K562 (cell line): ENCODE measurements at regions not wholly inside any gene's neighbourhood (a gene's known extent, or its start where the extent isn't known, plus 50 kb on each side); places are given as distances from the start of the nearest gene placed in this dataset.

Source experiments
- ATAC-seq: fragments of 200-7000 bp; cut with Tn5 transposase; 3 replicates; pipeline ENCODE4 v1.9.1; 2020; ENCODE audit warnings: moderate library complexity
- BruUV-seq: library from RNA; stranded (reverse); fragments of 400-500 nt; replicated peaks from 2 replicates; lab custom pipeline; 2021; lab: Mats Ljungman, UMichigan
- CTCF ChIA-PET: fragments of 300-600 bp; formaldehyde crosslinking; extraction: SDS; loops from one replicate; lab custom pipeline; 2021; ENCODE audit warnings: low intra/inter-chr PET ratio; lab: Yijun Ruan, JAX
- POLR2A ChIA-PET: fragments of 300-600, 350-650 bp; sonication (Branson Sonifier 250); formaldehyde crosslinking; extraction: SDS; loops from one replicate; lab custom pipeline; 2021; ENCODE audit warnings: antibody characterized with exemption, inconsistent platforms; lab: Yijun Ruan, JAX
- DNase-seq, 4 experiments: peaks; one replicate each; pipeline versions ENCODE4 v3.0.0 to v3.0.0-alpha.2; 2011 to 2018; ENCODE audit warnings: low spot score in 3 of 4, mixed read lengths in 3 of 4; ENCODE audit errors: extremely low read depth in 1 of 4
- FAIRE-seq: peaks from 2 replicates; lab custom pipeline; 2011; peaks lifted over from hg19 to GRCh38; lab: Jason Lieb, UNC
- H2AFZ ChIP-seq: 2 replicates; pipeline ENCODE4 v1.6.0; 2011; ENCODE audit warnings: low read depth, low read length, control low read depth, inconsistent platforms
- H3K27ac ChIP-seq: fragments of 200-600 bp; 3 replicates; pipeline ENCODE4 v1.8.0; 2011; ENCODE audit warnings: low read depth, mild to moderate bottlenecking, control low read depth, inconsistent platforms, low read length, moderate library complexity, mixed read lengths; ENCODE audit errors: extremely low read depth
- H3K27me3 ChIP-seq, 2 experiments: fragments of 300-600 bp in 1 of 2; 2 replicates in 1 of 2; 3 replicates in 1 of 2; pipeline versions ENCODE4 v1.6.0 to v1.8.0; 2011; ENCODE audit warnings: inconsistent platforms in 2 of 2, low read length in 2 of 2, mild to moderate bottlenecking in 1 of 2, mixed read lengths in 1 of 2, moderate library complexity in 1 of 2; ENCODE audit not compliant: control insufficient read depth in 2 of 2, insufficient read depth in 2 of 2
- H3K36me3 ChIP-seq: fragments of 300-600 bp; 3 replicates; pipeline ENCODE4 v1.8.0; 2011; ENCODE audit warnings: mild to moderate bottlenecking, low read length, inconsistent platforms; ENCODE audit not compliant: control insufficient read depth, insufficient read depth
- H3K4me1 ChIP-seq, 2 experiments: fragments of 200-600 bp in 1 of 2; replicated peaks in 1 of 2; 2 replicates in 1 of 2; 3 replicates in 1 of 2; pipeline versions ENCODE4 v1.5.1 to v1.8.0; 2011; ENCODE audit warnings: inconsistent platforms in 2 of 2, low read length in 2 of 2, mild to moderate bottlenecking in 1 of 2, mixed read lengths in 1 of 2, moderate library complexity in 1 of 2; ENCODE audit not compliant: control insufficient read depth in 2 of 2, insufficient read depth in 2 of 2
- H3K4me2 ChIP-seq: 2 replicates; pipeline ENCODE4 v1.6.1; 2011; ENCODE audit warnings: low read length, control low read depth, inconsistent platforms, mixed read lengths; ENCODE audit not compliant: insufficient read depth
- H3K4me3 ChIP-seq: fragments of 200-600 bp; sonication (generic), shearing (Covaris generic); 2 replicates; pipeline ENCODE4 v1.5.1; 2016; ENCODE audit warnings: control low read depth, inconsistent platforms
- H3K79me2 ChIP-seq: fragments of 200-600 bp; 3 replicates; pipeline ENCODE4 v1.8.0; 2011; ENCODE audit warnings: low read length, inconsistent platforms; ENCODE audit not compliant: control insufficient read depth, insufficient read depth
- H3K9ac ChIP-seq, 2 experiments: 2 replicates each; pipeline versions ENCODE4 v1.6.0 to v1.6.1; 2011; ENCODE audit warnings: low read depth in 2 of 2, low read length in 2 of 2, control low read depth in 1 of 2, inconsistent platforms in 1 of 2, mild to moderate bottlenecking in 1 of 2, mixed read lengths in 1 of 2; ENCODE audit not compliant: insufficient read depth in 1 of 2
- H3K9me1 ChIP-seq: one replicate; pipeline ENCODE4 v1.6.0; 2011; ENCODE audit warnings: inconsistent platforms, mild to moderate bottlenecking, low read length, moderate library complexity; ENCODE audit not compliant: control insufficient read depth, insufficient read depth
- H3K9me3 ChIP-seq: replicated peaks from 2 replicates; pipeline ENCODE4 v1.5.1; 2011; ENCODE audit warnings: low read depth, low read length, inconsistent platforms; ENCODE audit not compliant: control insufficient read depth, insufficient read depth
- H4K20me1 ChIP-seq: replicated peaks from 2 replicates; pipeline ENCODE4 v1.6.1; 2011; ENCODE audit warnings: low read length, inconsistent platforms, mixed read lengths; ENCODE audit not compliant: control insufficient read depth, insufficient read depth
- MIER1 ChIP-seq: fragments of 450-650 bp; IDR thresholded peaks from 2 replicates; pipeline ENCODE4 v1.6.1; 2016; ENCODE audit warnings: antibody characterized with exemption, mild to moderate bottlenecking, low read depth
- NEUROD1 ChIP-seq: fragments of 150-350 bp; IDR thresholded peaks from 2 replicates; pipeline ENCODE4 v1.6.1; 2014; ENCODE audit warnings: borderline replicate concordance, low read length, low read depth; ENCODE audit not compliant: partially characterized antibody
- PPARD ChIP-seq: fragments of 250-450 bp; sonication (Bioruptor Pico); IDR thresholded peaks from 2 replicates; pipeline ENCODE4 v1.8.0; 2022; ENCODE audit warnings: inconsistent platforms, mild to moderate bottlenecking, moderate library complexity
- SIN3B ChIP-seq: fragments of 450-650 bp; IDR thresholded peaks from 2 replicates; pipeline ENCODE4 v1.6.1; 2017; ENCODE audit warnings: low read depth, mild to moderate bottlenecking, moderate library complexity
- ZNF561 ChIP-seq: fragments of 450-650 bp; formaldehyde crosslinking; conservative IDR thresholded peaks from 2 replicates; pipeline ENCODE4 v1.4.0; 2020; ENCODE audit warnings: mild to moderate bottlenecking, moderate library complexity
- ZNF57 ChIP-seq: fragments of 450-650 bp; formaldehyde crosslinking; IDR thresholded peaks from 2 replicates; pipeline ENCODE4 v1.4.0; 2020; ENCODE audit warnings: mild to moderate bottlenecking, moderate library complexity
- ZNF707 ChIP-seq: fragments of 250-450 bp; sonication (Bioruptor Pico); conservative IDR thresholded peaks from 2 replicates; pipeline ENCODE4 v1.8.0; 2022; ENCODE audit warnings: inconsistent platforms, mild to moderate bottlenecking, moderate library complexity
- ZNF75A ChIP-seq: fragments of 450-650 bp; formaldehyde crosslinking; IDR thresholded peaks from 2 replicates; pipeline ENCODE4 v1.4.0; 2020; ENCODE audit warnings: mild to moderate bottlenecking
- in situ Hi-C: fragments of 300-500 bp; cut with MboI; formaldehyde crosslinking; loops from 4 replicates; pipeline ENCODE4 v1.15.0; 2018; ENCODE audit warnings: inconsistent platforms, mixed read lengths
- intact Hi-C: fragments of 100-400 bp; cut with micrococcal nuclease; formaldehyde crosslinking; loops from 2 replicates; pipeline ENCODE4 v1.14.2; 2022
- TF ChIP-seq, protein P1 (sequence below): fragments of 250-450 bp; sonication (Bioruptor Pico); IDR thresholded peaks from 2 replicates; pipeline ENCODE4 v1.5.0; 2020; ENCODE audit warnings: mild to moderate bottlenecking, borderline replicate concordance
- TF ChIP-seq, protein P2 (sequence below): fragments of 250-450 bp; sonication (Bioruptor Pico); IDR thresholded peaks from 2 replicates; pipeline ENCODE4 v1.4.0; 2020
- TF ChIP-seq, protein P3 (sequence below): sonication (generic); formaldehyde crosslinking; IDR thresholded peaks from 2 replicates; pipeline ENCODE4 v1.8.0; 2022; ENCODE audit warnings: mild to moderate bottlenecking, missing genetic modification reagents, borderline replicate concordance

DNA sequence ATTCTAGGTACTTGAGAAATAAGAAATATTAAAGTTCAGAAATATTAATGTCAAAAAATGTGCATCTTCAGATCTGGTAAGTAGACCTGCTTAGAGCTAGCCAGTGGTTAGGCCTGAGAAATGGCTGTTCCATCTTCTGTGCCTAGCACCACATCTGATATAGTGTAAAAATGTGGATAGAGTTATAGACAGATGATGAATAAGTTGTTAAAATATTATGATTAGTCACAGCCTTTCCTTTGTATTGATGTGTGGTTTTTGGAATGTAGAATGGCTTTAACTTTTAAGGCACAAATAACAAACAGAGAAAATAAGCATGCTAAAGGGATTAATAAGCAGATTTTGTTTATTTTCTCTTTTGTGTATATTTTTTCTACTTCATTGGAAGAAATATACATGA is 133.5 kb upstream of the NUDT6 start:
- in situ Hi-C loops (no loop called here), intact Hi-C loops (no loop called here)
- Histone ChIP-seq H3K4me2 (no peak overlapping the region), H2AFZ (no peak overlapping the region), H3K27me3 (no peaks in the 10 kb centered on the region), H3K36me3 (peaks cover 38% of the 10 kb centered on the region), H3K9me3 (no peaks in the 10 kb centered on the region; the same call in none of the 2 replicates), H3K9me1 (no peaks in the 10 kb centered on the region), H3K27ac (no peak overlapping the region), H3K9ac (no peak overlapping the region), H3K4me3 (no peak overlapping the region), H4K20me1 (no peaks in the 10 kb centered on the region), H3K4me1 (no peaks in the 10 kb centered on the region), H3K79me2 (peaks cover 6% of the 10 kb centered on the region; the same call in 1 of the 3 replicates)
- no peak for ATAC-seq
- no peak for FAIRE-seq
- ChIA-PET POLR2A (no interaction called here), CTCF (no interaction called here)
- no TSS peak for BruUV-seq
- no peak for DNase-seq
- no peak for TF ChIP-seq PPARD (CRISPR knock-in tag)
- no peak for TF ChIP-seq ZNF561 (CRISPR knock-in tag)
- TF ChIP-seq, protein P1, sequence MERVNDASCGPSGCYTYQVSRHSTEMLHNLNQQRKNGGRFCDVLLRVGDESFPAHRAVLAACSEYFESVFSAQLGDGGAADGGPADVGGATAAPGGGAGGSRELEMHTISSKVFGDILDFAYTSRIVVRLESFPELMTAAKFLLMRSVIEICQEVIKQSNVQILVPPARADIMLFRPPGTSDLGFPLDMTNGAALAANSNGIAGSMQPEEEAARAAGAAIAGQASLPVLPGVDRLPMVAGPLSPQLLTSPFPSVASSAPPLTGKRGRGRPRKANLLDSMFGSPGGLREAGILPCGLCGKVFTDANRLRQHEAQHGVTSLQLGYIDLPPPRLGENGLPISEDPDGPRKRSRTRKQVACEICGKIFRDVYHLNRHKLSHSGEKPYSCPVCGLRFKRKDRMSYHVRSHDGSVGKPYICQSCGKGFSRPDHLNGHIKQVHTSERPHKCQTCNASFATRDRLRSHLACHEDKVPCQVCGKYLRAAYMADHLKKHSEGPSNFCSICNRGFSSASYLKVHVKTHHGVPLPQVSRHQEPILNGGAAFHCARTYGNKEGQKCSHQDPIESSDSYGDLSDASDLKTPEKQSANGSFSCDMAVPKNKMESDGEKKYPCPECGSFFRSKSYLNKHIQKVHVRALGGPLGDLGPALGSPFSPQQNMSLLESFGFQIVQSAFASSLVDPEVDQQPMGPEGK (CRISPR knock-in tag): no peak
- TF ChIP-seq, protein P2, sequence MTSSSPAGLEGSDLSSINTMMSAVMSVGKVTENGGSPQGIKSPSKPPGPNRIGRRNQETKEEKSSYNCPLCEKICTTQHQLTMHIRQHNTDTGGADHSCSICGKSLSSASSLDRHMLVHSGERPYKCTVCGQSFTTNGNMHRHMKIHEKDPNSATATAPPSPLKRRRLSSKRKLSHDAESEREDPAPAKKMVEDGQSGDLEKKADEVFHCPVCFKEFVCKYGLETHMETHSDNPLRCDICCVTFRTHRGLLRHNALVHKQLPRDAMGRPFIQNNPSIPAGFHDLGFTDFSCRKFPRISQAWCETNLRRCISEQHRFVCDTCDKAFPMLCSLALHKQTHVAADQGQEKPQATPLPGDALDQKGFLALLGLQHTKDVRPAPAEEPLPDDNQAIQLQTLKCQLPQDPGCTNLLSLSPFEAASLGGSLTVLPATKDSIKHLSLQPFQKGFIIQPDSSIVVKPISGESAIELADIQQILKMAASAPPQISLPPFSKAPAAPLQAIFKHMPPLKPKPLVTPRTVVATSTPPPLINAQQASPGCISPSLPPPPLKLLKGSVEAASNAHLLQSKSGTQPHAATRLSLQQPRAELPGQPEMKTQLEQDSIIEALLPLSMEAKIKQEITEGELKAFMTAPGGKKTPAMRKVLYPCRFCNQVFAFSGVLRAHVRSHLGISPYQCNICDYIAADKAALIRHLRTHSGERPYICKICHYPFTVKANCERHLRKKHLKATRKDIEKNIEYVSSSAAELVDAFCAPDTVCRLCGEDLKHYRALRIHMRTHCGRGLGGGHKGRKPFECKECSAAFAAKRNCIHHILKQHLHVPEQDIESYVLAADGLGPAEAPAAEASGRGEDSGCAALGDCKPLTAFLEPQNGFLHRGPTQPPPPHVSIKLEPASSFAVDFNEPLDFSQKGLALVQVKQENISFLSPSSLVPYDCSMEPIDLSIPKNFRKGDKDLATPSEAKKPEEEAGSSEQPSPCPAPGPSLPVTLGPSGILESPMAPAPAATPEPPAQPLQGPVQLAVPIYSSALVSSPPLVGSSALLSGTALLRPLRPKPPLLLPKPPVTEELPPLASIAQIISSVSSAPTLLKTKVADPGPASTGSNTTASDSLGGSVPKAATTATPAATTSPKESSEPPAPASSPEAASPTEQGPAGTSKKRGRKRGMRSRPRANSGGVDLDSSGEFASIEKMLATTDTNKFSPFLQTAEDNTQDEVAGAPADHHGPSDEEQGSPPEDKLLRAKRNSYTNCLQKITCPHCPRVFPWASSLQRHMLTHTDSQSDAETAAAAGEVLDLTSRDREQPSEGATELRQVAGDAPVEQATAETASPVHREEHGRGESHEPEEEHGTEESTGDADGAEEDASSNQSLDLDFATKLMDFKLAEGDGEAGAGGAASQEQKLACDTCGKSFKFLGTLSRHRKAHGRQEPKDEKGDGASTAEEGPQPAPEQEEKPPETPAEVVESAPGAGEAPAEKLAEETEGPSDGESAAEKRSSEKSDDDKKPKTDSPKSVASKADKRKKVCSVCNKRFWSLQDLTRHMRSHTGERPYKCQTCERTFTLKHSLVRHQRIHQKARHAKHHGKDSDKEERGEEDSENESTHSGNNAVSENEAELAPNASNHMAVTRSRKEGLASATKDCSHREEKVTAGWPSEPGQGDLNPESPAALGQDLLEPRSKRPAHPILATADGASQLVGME (CRISPR knock-in tag): no peak
- TF ChIP-seq ZNF57 (CRISPR knock-in tag): no peak
- no peak for TF ChIP-seq NEUROD1
- TF ChIP-seq MIER1: no peak
- TF ChIP-seq SIN3B: no peak
- no peak for TF ChIP-seq ZNF75A (CRISPR knock-in tag)
- TF ChIP-seq, protein P3, sequence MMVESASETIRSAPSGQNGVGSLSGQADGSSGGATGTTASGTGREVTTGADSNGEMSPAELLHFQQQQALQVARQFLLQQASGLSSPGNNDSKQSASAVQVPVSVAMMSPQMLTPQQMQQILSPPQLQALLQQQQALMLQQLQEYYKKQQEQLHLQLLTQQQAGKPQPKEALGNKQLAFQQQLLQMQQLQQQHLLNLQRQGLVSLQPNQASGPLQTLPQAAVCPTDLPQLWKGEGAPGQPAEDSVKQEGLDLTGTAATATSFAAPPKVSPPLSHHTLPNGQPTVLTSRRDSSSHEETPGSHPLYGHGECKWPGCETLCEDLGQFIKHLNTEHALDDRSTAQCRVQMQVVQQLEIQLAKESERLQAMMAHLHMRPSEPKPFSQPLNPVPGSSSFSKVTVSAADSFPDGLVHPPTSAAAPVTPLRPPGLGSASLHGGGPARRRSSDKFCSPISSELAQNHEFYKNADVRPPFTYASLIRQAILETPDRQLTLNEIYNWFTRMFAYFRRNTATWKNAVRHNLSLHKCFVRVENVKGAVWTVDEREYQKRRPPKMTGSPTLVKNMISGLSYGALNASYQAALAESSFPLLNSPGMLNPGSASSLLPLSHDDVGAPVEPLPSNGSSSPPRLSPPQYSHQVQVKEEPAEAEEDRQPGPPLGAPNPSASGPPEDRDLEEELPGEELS: no peak
- TF ChIP-seq ZNF707: no peak
